PC-3 (cell line): ENCODE measurements at regions not wholly inside any gene's neighbourhood (a gene's known extent, or its start where the extent isn't known, plus 50 kb on each side); places are given as distances from the start of the nearest gene placed in this dataset.

ENCODE experiments used
- ATAC-seq: fragments of 200-7000 bp; cut with Tn5 transposase; 2 replicates; pipeline ENCODE4 v1.9.1; 2020; ENCODE audit warnings: mild to moderate bottlenecking, moderate library complexity
- BruUV-seq: library from RNA; stranded (reverse); fragments of 400-500 nt; replicated peaks from 2 replicates; lab custom pipeline; 2021; lab: Mats Ljungman, UMichigan
- CTCF ChIA-PET: fragments of 300-600 bp; sonication (Branson Sonifier 250); formaldehyde crosslinking; loops from one replicate; lab custom pipeline; 2022; ENCODE audit warnings: antibody characterized with exemption; lab: Charles Lee
- POLR2A ChIA-PET: fragments of 300-600 bp; sonication (Branson Sonifier 250); formaldehyde crosslinking; loops from one replicate; lab custom pipeline; 2022; ENCODE audit warnings: antibody characterized with exemption; ENCODE audit not compliant: unreplicated experiment; lab: Charles Lee
- DNase-seq: peaks from one replicate; pipeline ENCODE4 v3.0.0-alpha.2; 2015
- H2AFZ ChIP-seq: fragments of 300-600 bp; sonication (generic); 2 replicates; pipeline ENCODE4 v1.6.0; 2016; ENCODE audit warnings: antibody characterized with exemption, low read length
- H3F3A ChIP-seq: fragments of 300-600 bp; sonication (generic); one replicate; pipeline ENCODE4 v1.6.0; 2017; ENCODE audit warnings: antibody characterized with exemption, low read length, control low read depth, mild to moderate bottlenecking; ENCODE audit not compliant: unreplicated experiment
- H3K27ac ChIP-seq: fragments of 300-600 bp; sonication (generic); 2 replicates; pipeline ENCODE4 v1.5.1; 2016; ENCODE audit warnings: mild to moderate bottlenecking, low read length
- H3K27me3 ChIP-seq: fragments of 300-600 bp; sonication (generic); 2 replicates; pipeline ENCODE4 v1.6.1; 2016; ENCODE audit warnings: low read length, mixed read lengths
- H3K36me3 ChIP-seq: fragments of 300-600 bp; sonication (generic); 2 replicates; pipeline ENCODE4 v1.6.1; 2016; ENCODE audit warnings: low read depth, mixed run types, low read length, mixed read lengths
- H3K4me1 ChIP-seq: fragments of 300-600 bp; sonication (generic); 2 replicates; pipeline ENCODE4 v1.5.1; 2016; ENCODE audit warnings: low read length; ENCODE audit not compliant: insufficient read depth
- H3K4me2 ChIP-seq: fragments of 300-600 bp; sonication (generic); 2 replicates; pipeline ENCODE4 v1.6.0; 2016; ENCODE audit warnings: low read length
- H3K4me3 ChIP-seq: fragments of 300-600 bp; sonication (generic); 2 replicates; pipeline ENCODE4 v1.5.1; 2016; ENCODE audit warnings: mild to moderate bottlenecking, low read length, mixed read lengths
- H3K79me2 ChIP-seq: fragments of 300-600 bp; sonication (generic); 2 replicates; pipeline ENCODE4 v1.6.1; 2017; ENCODE audit warnings: low read length, mixed read lengths
- H3K9ac ChIP-seq: fragments of 300-600 bp; sonication (generic); 2 replicates; pipeline ENCODE4 v1.6.0; 2016; ENCODE audit warnings: mild to moderate bottlenecking, low read length
- H3K9me2 ChIP-seq: fragments of 300-600 bp; sonication (generic); replicated peaks from 2 replicates; pipeline ENCODE4 v1.6.1; 2016; ENCODE audit warnings: mixed run types, low read length, mixed read lengths
- H3K9me3 ChIP-seq: fragments of 300-600 bp; sonication (generic); 2 replicates; pipeline ENCODE4 v1.6.1; 2016; ENCODE audit warnings: low read length, mixed read lengths
- H4K20me1 ChIP-seq: fragments of 300-600 bp; sonication (generic); 2 replicates; pipeline ENCODE4 v1.6.1; 2016; ENCODE audit warnings: low read length, mixed read lengths
- EZH2 ChIP-seq: fragments of 300-600 bp; sonication (generic); IDR thresholded peaks from one replicate; pipeline ENCODE4 v1.6.1; 2017; ENCODE audit warnings: antibody characterized with exemption, mild to moderate bottlenecking, low read length; ENCODE audit not compliant: unreplicated experiment
- EZH2phosphoT487 ChIP-seq: fragments of 300-600 bp; sonication (generic); IDR thresholded peaks from 2 replicates; pipeline ENCODE4 v1.6.1; 2018; ENCODE audit warnings: mild to moderate bottlenecking, antibody characterized with exemption, low read length, borderline replicate concordance
- intact Hi-C: fragments of 100-400 bp; cut with micrococcal nuclease; formaldehyde crosslinking; loops from 2 replicates; pipeline ENCODE4 v1.9.0; 2023
- TF ChIP-seq, protein P1 (sequence below): fragments of 300-600 bp; sonication (generic); conservative IDR thresholded peaks from 2 replicates; pipeline ENCODE4 v1.5.1; 2017; ENCODE audit warnings: antibody characterized with exemption, low read depth, mild to moderate bottlenecking, low read length

DNA sequence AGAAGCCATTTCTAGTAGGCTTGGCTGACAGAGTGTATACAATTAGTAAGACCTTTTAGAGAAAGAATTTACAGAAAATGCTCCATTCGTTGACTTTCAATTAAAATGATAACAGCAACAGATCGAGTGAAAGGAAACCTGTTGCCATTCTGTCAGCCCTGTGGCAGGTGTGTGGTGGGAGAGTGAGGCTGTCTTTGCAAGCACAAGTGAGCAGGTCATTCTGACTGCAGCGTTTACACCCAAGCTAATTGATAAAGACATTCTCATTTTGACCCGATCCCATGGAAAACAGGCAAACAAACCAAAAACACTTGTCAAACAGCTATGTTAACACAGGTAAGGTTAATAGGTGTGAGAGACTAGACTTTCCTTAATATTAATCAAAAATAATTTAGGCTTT lies 257.3 kb downstream of the PTBP2 start:
- ATAC-seq (no peak), DNase-seq (no peak)
- H3K9me2 ChIP-seq: no peaks in the 10 kb centered on the region
- no peaks in the 10 kb centered on the region for H3K79me2 ChIP-seq
- no peak overlapping the region for H3K4me2 ChIP-seq
- H3F3A ChIP-seq: no peaks in the 10 kb centered on the region
- no peaks in the 10 kb centered on the region for H3K27me3 ChIP-seq
- no peak overlapping the region for H3K4me3 ChIP-seq
- H3K9me3 ChIP-seq: no peaks in the 10 kb centered on the region
- no peak overlapping the region for H2AFZ ChIP-seq
- intact Hi-C loops: no loop called here
- TF ChIP-seq, protein P1, sequence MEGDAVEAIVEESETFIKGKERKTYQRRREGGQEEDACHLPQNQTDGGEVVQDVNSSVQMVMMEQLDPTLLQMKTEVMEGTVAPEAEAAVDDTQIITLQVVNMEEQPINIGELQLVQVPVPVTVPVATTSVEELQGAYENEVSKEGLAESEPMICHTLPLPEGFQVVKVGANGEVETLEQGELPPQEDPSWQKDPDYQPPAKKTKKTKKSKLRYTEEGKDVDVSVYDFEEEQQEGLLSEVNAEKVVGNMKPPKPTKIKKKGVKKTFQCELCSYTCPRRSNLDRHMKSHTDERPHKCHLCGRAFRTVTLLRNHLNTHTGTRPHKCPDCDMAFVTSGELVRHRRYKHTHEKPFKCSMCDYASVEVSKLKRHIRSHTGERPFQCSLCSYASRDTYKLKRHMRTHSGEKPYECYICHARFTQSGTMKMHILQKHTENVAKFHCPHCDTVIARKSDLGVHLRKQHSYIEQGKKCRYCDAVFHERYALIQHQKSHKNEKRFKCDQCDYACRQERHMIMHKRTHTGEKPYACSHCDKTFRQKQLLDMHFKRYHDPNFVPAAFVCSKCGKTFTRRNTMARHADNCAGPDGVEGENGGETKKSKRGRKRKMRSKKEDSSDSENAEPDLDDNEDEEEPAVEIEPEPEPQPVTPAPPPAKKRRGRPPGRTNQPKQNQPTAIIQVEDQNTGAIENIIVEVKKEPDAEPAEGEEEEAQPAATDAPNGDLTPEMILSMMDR: no peak
- TF ChIP-seq EZH2 (no peak), EZH2phosphoT487 (no peak)
- no peak overlapping the region for H3K9ac ChIP-seq
- no TSS peak for BruUV-seq
- H3K4me1 ChIP-seq: 0 out of 2 replicates have a peak, but pooled peaks cover 1% of the 10 kb centered on the region
- no peaks in the 10 kb centered on the region for H3K36me3 ChIP-seq
- ChIA-PET POLR2A (no interaction called here), CTCF (no interaction called here)
- H3K27ac ChIP-seq: no peak overlapping the region
- no peaks in the 10 kb centered on the region for H4K20me1 ChIP-seq

DNA sequence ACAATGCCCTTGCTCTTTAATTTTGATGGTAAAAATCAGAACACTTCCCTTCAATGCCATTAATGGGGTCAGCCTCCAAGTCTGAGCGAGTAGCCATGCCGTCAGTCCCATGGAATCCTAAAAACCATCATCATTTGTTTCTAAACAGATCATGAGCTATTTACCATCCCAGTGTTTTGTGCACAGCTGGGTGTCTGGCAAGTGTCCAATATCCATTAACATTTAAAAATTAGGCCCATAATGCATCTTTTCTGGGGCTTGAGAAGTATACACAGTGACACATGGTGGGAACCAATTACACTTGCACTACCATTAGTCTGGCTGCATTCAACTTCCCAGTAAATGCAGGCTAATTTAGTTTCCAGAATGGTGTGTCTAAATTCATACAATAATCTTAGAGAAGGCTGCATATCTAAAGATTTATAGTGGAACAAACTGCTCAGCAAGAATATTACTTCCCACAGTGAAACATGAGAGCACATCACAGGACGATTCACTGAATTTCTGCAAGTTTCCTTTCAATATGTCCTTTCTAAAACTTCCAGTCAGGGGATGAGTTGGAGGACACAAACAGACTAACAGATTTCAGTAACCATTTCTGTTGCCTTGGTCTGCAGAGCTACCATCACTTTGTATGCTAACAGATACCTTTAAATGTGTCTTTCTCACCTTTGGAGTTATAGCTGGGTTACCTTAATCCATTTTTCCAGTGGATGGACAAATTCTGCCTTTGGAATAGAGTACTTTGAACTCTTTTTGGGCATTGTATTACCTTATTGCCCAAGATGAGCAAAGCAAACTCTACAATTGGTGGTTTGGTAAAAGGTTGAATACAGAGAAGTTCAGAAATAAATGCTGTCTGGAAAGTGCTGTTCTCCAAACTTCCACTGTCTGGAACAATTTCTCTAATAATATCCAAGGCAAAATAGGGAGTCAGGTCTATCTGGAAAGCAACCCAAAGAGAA lies 258.0 kb downstream of the PTBP2 start:
- Histone ChIP-seq H3K4me2 (no peak overlapping the region), H4K20me1 (no peaks in the 10 kb centered on the region), H3K4me3 (no peak overlapping the region), H3K9me3 (no peaks in the 10 kb centered on the region), H2AFZ (no peak overlapping the region), H3K9me2 (no peaks in the 10 kb centered on the region), H3K4me1 (no peaks in the 10 kb centered on the region), H3K27ac (no peak overlapping the region), H3F3A (no peaks in the 10 kb centered on the region), H3K9ac (no peak overlapping the region), H3K36me3 (no peaks in the 10 kb centered on the region), H3K27me3 (no peaks in the 10 kb centered on the region), H3K79me2 (no peaks in the 10 kb centered on the region)
- intact Hi-C loops: no loop called here
- POLR2A ChIA-PET: interaction anchor here (0.7 kb wide), 1 partner anchor 870 kb away, joined by 3 read pairs; no protein-coding TSS in a partner anchor
- CTCF ChIA-PET: no interaction called here
- BruUV-seq: no TSS peak
- no peak for DNase-seq
- no peak for TF ChIP-seq EZH2
- TF ChIP-seq EZH2phosphoT487: no peak
- TF ChIP-seq, protein P1: no peak
- no peak for ATAC-seq

DNA sequence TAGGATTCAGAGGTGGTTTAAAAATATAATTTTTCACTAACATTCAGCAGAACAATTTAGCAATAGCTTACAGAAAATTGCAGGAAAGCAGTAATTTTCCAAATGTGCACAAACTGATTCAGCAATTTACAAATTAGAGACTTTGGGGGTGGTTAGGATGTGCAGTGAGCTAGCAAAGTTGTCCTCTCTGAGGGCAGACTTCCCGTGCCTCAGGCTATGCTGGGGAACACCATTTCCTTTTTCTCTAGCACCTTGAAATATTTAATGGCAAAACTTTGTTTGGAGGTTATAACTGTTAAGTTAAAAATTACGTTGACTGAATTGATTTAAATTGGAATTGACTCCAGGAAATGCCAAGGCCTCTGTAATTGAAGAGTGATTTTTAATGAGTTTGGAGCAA lies 258.9 kb downstream of the PTBP2 start:
- Histone ChIP-seq H4K20me1 (no peaks in the 10 kb centered on the region), H3K36me3 (no peaks in the 10 kb centered on the region), H3K4me1 (no peaks in the 10 kb centered on the region), H3K4me2 (no peak overlapping the region), H3K27ac (no peak overlapping the region), H3K9ac (no peak overlapping the region), H2AFZ (no peak overlapping the region), H3K27me3 (no peaks in the 10 kb centered on the region), H3K9me3 (no peaks in the 10 kb centered on the region), H3K9me2 (no peaks in the 10 kb centered on the region), H3K4me3 (no peak overlapping the region), H3K79me2 (no peaks in the 10 kb centered on the region), H3F3A (no peaks in the 10 kb centered on the region)
- ChIA-PET POLR2A (interaction anchor here (0.7 kb wide), 1 partner anchor 869 kb away, joined by 3 read pairs; no protein-coding TSS in a partner anchor), CTCF (no interaction called here)
- no peak for ATAC-seq
- TF ChIP-seq, protein P1: no peak
- no peak for TF ChIP-seq EZH2
- TF ChIP-seq EZH2phosphoT487: no peak
- no peak for DNase-seq
- no TSS peak for BruUV-seq
- intact Hi-C loops: no loop called here
